Bone marrow (tissue), 2 donors: ENCODE measurements at regions not wholly inside any gene's neighbourhood (a gene's known extent, or its start where the extent isn't known, plus 50 kb on each side); places are given as distances from the start of the nearest gene placed in this dataset.
"Not testable (repeated sequence)": the region's sequence is repeated elsewhere in the genome, so short reads cannot be mapped to it uniquely, and the experiment has no call there.

Experiments
- DNase-seq, 2 donors: peaks; one replicate each; lab custom pipeline; 2025; lab: John Stamatoyannopoulos, UW

DNA sequence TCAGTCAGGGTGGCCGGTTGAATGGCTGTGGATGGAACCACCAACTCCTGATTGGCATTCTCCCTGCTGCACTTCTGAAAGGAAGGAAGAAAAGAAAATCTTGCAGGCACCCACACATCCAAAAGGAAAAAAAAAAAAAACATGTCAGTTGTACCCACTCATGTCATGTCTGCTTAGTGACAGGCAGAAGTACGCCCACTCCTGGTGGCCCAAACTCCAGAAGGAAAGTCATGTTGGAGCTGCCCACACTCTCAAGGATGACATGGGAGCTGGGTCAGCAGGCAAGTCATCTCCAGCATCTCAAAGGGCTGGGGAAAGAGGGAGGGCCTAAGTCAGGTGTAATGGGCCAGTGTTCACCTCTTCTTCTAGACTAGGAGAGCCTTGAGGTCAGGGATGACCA lies 1079.1 kb downstream of the BCL11B start:
- DNase-seq = no peak

DNA sequence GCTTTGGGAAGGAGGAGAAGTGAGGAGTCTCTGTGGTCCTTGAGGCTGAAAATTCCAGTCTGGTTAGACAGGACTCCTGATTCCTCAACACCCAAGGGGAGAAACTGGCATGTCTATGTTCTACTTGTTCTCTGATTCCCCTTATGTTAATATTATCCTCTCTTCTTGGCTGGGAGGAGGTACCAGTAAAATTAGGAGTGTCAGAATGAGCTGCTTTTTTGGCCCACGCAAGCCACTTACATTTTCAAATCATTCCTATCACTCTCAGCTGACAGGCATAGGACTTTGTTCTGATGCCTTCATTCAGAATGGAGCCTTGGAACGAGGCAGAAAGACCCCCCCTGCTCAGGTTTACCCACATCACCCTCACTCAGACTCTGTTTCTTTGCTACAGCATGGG lies 1077.2 kb downstream of the BCL11B start:
- no peak for DNase-seq

- no peak for DNase-seq
Measured at GRCh38 chr14:98195256-98195655, 1076.7 kb downstream of the BCL11B start.

DNA sequence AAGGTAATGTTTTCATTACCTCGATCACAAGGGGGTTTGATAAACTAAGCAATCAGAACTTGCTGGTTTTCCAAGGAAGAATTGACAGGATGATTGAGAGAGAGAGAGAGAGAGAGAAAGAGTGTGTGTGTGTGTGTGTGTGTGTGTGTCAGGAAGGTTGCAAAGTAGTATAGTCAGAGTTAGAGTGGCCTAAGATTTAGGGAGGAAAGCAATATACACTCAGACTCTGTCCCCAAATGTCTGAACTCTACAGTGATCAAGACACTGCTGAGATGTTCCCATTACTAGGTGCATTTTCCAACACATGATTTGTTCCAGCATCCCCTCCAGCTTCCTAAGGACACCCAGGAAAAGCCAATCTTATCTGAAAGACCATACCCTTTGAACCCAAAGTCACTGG lies 1074.1 kb downstream of the BCL11B start:
- no peak for DNase-seq

- no peak for DNase-seq
Measured at GRCh38 chr14:98198385-98198784, 1073.6 kb downstream of the BCL11B start.

GRCh38 chr14:98200601-98201000 lies 1071.4 kb downstream of the BCL11B start:
- DNase-seq = no peak

GRCh38 chr14:98203421-98203820 lies 1068.6 kb downstream of the BCL11B start:
- DNase-seq = no peak

GRCh38 chr14:98204139-98204538 lies 1067.9 kb downstream of the BCL11B start:
- no peak for DNase-seq

DNA sequence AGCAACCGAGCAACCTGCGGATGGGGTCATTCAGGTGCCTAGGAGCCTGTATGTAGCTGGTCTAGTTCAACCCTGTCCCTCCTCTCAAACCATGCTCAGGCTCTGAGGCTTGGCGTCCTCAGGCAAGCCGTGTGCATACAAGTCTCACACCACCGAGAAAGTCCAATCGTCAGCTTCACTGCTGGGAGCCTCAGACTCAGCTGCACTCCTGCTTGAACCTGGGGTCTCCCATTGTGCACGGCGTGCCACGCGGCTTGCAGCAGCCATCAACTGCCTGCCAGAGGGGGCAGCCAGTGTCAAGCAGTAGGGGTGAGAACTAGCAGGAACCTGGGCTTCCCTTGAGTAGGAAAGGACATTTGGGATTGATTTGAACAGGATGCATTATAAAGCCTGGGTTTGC lies 1064.6 kb downstream of the BCL11B start:
- DNase-seq = no peak

GRCh38 chr14:98208211-98208611 lies 1063.8 kb downstream of the BCL11B start:
- DNase-seq = no peak

GRCh38 chr14:98208943-98209342 lies 1063.1 kb downstream of the BCL11B start:
- no peak for DNase-seq

DNA sequence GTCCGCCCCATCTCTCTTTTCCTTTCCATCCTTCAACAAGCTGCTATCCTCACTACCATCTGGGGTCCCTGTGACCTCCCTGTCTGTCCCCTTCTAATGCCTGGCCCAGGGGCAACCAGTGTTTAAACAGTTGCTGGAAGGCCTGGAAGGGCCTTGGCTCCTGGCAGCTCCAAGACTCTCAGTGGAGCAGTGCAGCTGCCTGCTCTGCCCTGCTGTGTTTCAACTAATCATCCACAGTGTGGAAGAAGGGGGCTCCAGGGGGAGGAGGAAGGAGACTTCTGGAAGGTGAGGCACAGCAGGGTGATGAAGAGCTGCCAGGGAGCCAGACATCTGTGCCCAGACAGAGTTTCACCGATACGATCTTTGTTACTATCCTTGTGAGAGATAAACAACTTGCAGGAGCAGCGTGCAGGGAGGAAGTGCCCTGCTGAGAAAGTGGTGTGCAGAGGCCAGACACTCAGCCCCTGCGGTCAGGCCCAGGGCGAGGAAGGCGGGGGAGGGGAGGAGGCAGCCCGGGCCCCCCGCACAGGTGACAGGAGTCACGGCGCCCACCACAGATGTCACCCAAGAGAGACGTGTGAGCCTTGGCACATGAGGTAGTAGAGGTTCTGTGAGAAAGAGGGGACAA lies 1061.8 kb downstream of the BCL11B start:
- no peak for DNase-seq

DNA sequence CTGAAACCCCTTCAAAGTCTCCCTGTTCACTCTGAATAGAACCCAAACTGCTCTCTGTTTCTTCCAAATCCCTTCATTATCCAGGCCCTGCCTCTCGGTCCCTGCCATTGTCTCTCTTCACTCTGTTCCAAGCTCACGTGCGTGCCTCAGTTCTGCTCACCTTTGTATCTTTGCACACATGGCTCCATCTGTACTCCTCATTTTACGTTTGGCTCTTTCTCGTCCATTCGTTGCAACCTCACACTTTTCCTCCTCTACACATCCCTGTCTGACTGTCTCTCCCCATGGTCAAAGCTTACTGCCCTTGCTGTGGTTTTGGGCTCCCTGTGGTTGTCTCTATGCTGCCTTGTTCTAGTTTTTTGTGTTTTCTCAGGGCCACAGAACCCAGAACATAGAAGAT lies 1054.5 kb downstream of the BCL11B start:
- DNase-seq = no peak

- DNase-seq = no peak
Measured at GRCh38 chr14:98218218-98218617, 1053.8 kb downstream of the BCL11B start.

- no peak for DNase-seq
Measured at GRCh38 chr14:98219638-98220037, 1052.4 kb downstream of the BCL11B start.

DNA sequence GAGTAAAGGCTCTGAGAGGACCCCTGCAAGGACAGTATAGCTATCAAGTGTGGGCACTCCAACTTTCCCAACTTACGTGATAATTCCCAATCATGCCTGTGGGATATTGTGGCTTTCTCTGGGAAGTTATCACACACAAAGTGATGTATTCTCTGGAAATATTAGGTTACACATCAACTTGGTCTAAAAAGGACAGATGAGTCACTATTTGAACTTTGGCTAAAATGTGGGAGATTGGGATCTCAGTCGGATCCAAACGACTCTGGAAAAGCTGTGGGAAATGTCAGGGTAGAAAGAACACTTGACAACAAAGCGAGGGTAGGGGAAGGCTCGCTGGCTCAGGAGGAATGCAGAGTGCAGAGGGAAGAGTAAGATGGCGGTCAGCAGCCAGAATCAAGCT lies 1048.9 kb downstream of the BCL11B start:
- DNase-seq = no peak

DNA sequence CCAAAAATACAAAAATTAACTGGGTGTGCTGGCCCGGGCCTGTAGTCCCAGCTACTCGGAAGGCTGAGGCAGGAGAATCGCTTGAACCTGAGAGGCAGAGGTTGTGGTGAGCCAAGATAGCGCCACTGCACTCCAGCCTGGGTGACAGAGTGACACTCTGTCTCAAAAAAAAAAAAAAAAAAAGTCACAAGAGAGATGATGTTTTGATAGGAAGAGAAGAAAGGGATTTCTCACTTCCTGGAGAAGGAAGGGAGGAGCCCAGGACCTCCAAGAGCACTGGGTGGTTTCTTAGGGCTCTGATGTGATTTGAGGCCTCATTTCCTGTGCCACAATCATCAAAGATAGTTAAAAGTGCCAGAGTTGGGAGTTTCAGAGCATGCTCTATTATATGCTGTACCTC lies 1048.3 kb downstream of the BCL11B start:
- not testable (repeated sequence) for DNase-seq

- no peak for DNase-seq
Measured at GRCh38 chr14:98226411-98226810, 1045.6 kb downstream of the BCL11B start.

DNA sequence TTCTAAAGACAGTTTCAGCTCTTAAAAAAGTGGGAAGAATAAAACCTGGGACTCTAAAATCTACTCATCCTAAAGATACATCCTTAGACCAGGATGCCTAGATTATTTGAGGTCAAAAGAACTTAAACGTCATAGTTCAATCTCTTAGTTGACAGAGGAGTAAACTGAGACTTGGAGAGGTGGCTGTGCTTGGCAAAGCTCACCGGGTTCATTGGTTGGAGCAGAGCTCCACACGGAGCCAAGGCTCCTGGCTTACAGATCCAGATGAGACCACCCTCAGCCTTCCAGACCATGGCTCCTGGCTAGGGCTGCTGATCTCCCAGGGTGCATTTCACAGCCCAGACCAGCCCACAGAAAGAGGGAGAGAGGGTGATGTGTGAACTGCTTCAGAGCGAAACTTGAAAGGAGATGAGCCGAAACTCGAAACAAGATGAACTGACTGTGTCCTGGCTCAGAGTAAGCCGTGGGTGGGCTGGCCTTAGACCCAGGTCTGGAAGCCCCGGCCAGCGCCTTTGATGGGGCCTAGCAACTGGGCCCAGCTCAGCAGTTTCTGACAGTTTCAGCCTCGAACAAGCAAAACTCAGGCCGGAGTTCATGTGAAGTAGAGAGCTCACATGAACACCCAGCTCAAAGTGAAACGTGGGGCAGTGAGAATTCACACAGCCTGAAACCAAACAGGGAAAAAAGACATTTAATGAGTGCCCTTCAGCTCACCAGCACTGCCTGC lies 1044.8 kb downstream of the BCL11B start:
- no peak for DNase-seq

- no peak for DNase-seq
Measured at GRCh38 chr14:98227727-98228111, 1044.3 kb downstream of the BCL11B start.

- DNase-seq = no peak
Measured at GRCh38 chr14:98229656-98230366, 1042.2 kb downstream of the BCL11B start.

DNA sequence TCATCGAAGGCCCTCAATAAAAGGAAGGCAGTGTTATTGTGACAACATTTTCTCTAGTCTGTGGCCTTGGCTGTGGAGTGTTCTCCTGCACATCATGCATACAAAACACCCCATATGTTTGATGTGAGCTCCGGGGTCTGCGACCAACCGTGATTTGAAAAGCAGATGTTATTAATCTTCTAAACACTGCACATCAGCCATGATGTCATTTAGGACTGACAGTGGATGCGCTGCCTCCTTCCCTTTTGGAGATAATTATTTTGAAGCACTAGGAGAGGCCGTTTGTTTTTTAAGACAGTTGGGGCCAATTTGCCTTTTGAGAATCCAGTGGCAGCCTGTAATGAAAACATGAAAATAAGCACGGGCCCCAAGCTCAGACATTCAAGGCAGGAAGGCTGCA lies 1041.6 kb downstream of the BCL11B start:
- DNase-seq = no peak

DNA sequence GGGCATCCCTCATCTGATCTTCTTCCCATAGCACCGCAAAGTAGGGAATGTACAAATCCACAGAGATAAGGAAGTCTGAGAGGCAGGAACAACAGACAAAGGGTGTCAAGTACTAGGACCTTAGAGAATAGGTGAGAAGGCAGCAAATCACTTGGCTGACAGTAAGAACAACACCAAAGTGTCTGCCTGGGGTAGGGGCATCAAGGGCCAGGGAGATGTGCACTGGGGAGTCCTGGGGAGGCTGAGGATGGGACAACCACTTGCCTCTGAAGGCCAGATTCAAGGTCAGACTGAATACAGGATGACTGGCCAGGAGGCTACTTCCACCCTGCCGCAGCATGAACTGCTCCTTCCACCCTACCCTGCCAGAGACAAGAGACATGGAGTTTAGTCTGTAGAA lies 1040.8 kb downstream of the BCL11B start:
- DNase-seq = no peak
